Spleen (tissue), 7 donors: ENCODE measurements at regions not wholly inside any gene's neighbourhood (a gene's known extent, or its start where the extent isn't known, plus 50 kb on each side); places are given as distances from the start of the nearest gene placed in this dataset.

ENCODE experiments used
- CTCF ChIP-seq, 11 experiments: fragments of 200-600 bp in 7 of 11; fragments of 450-650 bp in 4 of 11; sonication (generic) in 4 of 11; IDR thresholded peaks in 8 of 11; conservative IDR thresholded peaks in 3 of 11; 1 replicate in 7 of 11; 2 replicates in 4 of 11; pipeline versions ENCODE4 v1.4.0 to v1.8.0; 2016 to 2021; ENCODE audit warnings: antibody characterized with exemption in 11 of 11, inconsistent platforms in 4 of 11, mild to moderate bottlenecking in 1 of 11
- POLR2A ChIP-seq, 3 donors: fragments of 450-650 bp; IDR thresholded peaks; one replicate each; pipeline ENCODE4 v1.5.1; 2017; ENCODE audit warnings: antibody characterized with exemption in 3 of 3, mild to moderate bottlenecking in 1 of 3
- POLR2AphosphoS5 ChIP-seq, 3 donors: sonication (generic); formaldehyde crosslinking; IDR thresholded peaks; one replicate each; pipeline ENCODE4 v1.5.1; 2017; ENCODE audit warnings: antibody characterized with exemption in 3 of 3
- donor health status: DM: no; HTN: no; CAD: no; lungs with moderate emphysema.
- donor health status: DM: no; HTN: no; CAD: no.
- donor health status: DM: no; HTN: no; CAD: no.

- TF ChIP-seq CTCF (IDR thresholded peaks at IDR 0.05 in 8 of 11, conservative IDR thresholded peaks at IDR 0.05 in 3 of 11) (peak; percentile 54 to 84 (median 77)), POLR2AphosphoS5 (IDR thresholded peaks at IDR 0.05) (no peak), POLR2A (IDR thresholded peaks at IDR 0.05) (no peak)
Observed at GRCh38 chr6:25223490-25223991, 55.6 kb upstream of the CARMIL1 start.
